ENCODE measurements at regions not wholly inside any gene's neighbourhood (a gene's known extent, or its start where the extent isn't known, plus 50 kb on each side); places are given as distances from the start of the nearest gene placed in this dataset.

- no peak for DNase-seq (ENCODE audit: low spot score)
- intact Hi-C loops (cut with DNase I), result no loop called here
These were observed 173.5 kb downstream of the TRIM29 start for GRCh38 chr11:119964136-119965025.

- intact Hi-C loops (cut with DNase I), result no loop called here
- no peak for DNase-seq (ENCODE audit: low spot score)
These were observed 180.0 kb downstream of the TRIM29 start for GRCh38 chr11:119957951-119958350.

- intact Hi-C loops (cut with DNase I), result no loop called here
- DNase-seq (ENCODE audit: low spot score), result no peak
These were observed 185.5 kb downstream of the TRIM29 start for GRCh38 chr11:119952441-119952840.

GRCh38 chr11:119943298-119943655 lies 194.6 kb downstream of the TRIM29 start:
- intact Hi-C loops (cut with DNase I), result no loop called here
- DNase-seq (ENCODE audit: low spot score), result no peak

GRCh38 chr11:119942583-119943297 lies 195.2 kb downstream of the TRIM29 start:
- intact Hi-C loops (cut with DNase I), result no loop called here
- no peak for DNase-seq (ENCODE audit: low spot score)

- no peak for DNase-seq (ENCODE audit: low spot score)
- intact Hi-C loops (cut with DNase I), result no loop called here
These were observed 196.1 kb downstream of the TRIM29 start for GRCh38 chr11:119941636-119942411.

- no peak for DNase-seq (ENCODE audit: low spot score)
- intact Hi-C loops (cut with DNase I), result no loop called here
These were observed 196.7 kb downstream of the TRIM29 start for GRCh38 chr11:119941171-119941570.

- no peak for DNase-seq (ENCODE audit: low spot score)
- intact Hi-C loops (cut with DNase I), result no loop called here
These were observed 197.4 kb downstream of the TRIM29 start for GRCh38 chr11:119940401-119940976.

GRCh38 chr11:119937412-119937811 lies 200.5 kb downstream of the TRIM29 start:
- DNase-seq (ENCODE audit: low spot score), result no peak
- intact Hi-C loops (cut with DNase I), result no loop called here

GRCh38 chr11:119936426-119936825 lies 201.5 kb downstream of the TRIM29 start:
- no peak for DNase-seq (ENCODE audit: low spot score)
- intact Hi-C loops (cut with DNase I), result no loop called here

GRCh38 chr11:119935349-119935925 lies 202.5 kb downstream of the TRIM29 start:
- intact Hi-C loops (cut with DNase I), result no loop called here
- no peak for DNase-seq (ENCODE audit: low spot score)

- no peak for DNase-seq (ENCODE audit: low spot score)
- intact Hi-C loops (cut with DNase I), result no loop called here
These were observed 203.0 kb downstream of the TRIM29 start for GRCh38 chr11:119934866-119935265.

- intact Hi-C loops (cut with DNase I), result no loop called here
- peak; percentile 67 for DNase-seq (ENCODE audit: low spot score)
These were observed 203.6 kb downstream of the TRIM29 start for GRCh38 chr11:119934267-119934666.

GRCh38 chr11:119933584-119933983 lies 204.3 kb downstream of the TRIM29 start:
- no peak for DNase-seq (ENCODE audit: low spot score)
- intact Hi-C loops (cut with DNase I), result no loop called here

- no peak for DNase-seq (ENCODE audit: low spot score)
- intact Hi-C loops (cut with DNase I), result no loop called here
These were observed 204.0 kb upstream of the NECTIN1 start for GRCh38 chr11:119932828-119933562.

GRCh38 chr11:119928047-119928446 lies 199.0 kb upstream of the NECTIN1 start:
- intact Hi-C loops (cut with DNase I), result no loop called here
- DNase-seq (ENCODE audit: low spot score), result no peak

GRCh38 chr11:119924017-119924416 lies 195.0 kb upstream of the NECTIN1 start:
- intact Hi-C loops (cut with DNase I), result no loop called here

GRCh38 chr11:119921571-119921970 lies 192.6 kb upstream of the NECTIN1 start:
- intact Hi-C loops (cut with DNase I), result no loop called here
- no peak for DNase-seq (ENCODE audit: low spot score)

More at GRCh38 chr11:119924017-119924416, 195.0 kb upstream of the NECTIN1 start:
- DNase-seq (ENCODE audit: low spot score), result no peak
